Fibroblast of skin of abdomen (primary cell): ENCODE measurements at regions not wholly inside any gene's neighbourhood (a gene's known extent, or its start where the extent isn't known, plus 50 kb on each side); places are given as distances from the start of the nearest gene placed in this dataset.
A peak's percentile ranks its signal among the peaks of the same experiment; 100 is the strongest.
"Not testable (repeated sequence)": the region's sequence is repeated elsewhere in the genome, so short reads cannot be mapped to it uniquely, and the experiment has no call there.

Experiments
- DNase-seq: peaks from one replicate; pipeline ENCODE4 v3.0.0-alpha.2; 2013

DNA sequence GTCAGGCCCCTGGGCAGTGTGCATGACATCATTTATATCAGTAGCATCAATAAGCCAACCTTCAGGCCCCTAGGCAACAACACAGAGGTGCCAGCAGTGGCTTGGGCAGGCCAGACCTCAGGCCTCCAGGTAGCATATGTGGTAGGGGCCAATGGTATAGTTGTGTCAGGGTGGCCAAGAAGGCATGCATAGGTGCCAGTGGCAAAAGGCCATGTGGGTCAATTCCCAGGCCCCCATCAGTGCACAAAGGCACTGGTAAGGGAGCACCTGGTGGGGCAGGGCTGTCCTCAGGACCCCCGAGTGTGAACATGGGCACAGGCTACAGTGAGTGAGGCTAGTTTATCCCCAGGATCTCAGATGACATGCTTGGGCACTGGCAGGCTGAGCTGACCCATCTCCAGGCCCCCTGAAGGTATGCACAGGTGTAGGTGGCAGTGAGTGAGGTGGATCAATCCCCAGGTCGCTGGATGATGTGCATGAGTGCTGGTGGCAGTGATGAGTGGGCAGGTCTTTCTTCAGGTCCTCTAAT lies 244.1 kb upstream of the ZNF385D start:
- DNase-seq, result no peak

DNA sequence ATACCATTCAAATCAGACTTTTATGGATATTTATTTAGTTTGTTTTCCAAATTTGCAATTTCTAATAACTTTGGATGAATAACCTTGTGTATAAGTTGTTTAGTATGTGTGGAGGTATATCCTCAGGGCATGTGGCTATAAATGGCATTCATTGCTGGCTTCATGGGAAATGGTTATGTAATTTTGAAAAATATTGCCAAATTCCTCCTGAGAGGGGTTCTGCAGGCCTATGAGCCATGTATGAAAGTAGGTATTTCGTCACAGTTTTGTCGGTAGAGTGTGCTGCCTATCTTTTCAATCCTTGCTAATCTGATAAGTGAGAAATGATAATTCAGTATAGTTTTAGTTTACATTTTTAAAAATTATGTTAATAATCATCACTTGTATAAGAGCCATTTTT lies 256.4 kb upstream of the ZNF385D start:
- DNase-seq, result no peak

DNA sequence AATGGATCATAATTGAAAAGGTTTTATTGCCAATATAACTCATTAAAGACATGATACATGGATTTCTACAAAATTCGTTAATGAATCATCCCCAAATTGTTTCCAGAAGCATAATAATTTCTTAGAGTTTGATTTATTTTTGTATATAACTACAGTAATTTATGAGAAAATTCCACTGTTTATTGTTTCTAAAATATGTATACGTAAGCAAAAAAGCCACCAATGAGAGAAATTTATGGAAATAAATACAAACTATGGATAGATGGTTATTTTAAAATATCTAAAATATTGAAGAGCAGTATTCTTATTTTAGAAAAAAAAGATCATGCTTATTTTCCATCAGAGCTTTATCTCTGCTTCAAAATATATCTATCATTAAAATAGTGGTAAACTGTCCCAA lies 260.0 kb upstream of the ZNF385D start:
- no peak for DNase-seq

DNA sequence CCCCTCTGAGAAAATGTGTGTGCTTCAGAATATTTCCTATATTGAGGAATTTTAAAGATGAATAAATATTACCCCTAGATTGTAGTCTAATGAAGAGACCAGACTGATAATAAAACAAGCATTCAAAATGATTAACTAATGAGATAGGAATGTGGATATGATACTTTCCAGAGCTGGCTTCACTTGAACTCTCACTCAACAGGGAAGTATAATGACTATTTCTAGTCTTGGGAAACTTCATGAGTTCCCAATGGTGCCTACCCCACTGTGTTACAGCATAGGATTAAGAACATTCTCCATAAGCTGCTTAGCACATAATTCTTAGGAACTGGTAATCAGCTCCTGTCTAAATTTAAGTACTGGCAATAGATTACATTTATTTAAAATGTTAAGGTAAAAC lies 261.5 kb upstream of the ZNF385D start:
- no peak for DNase-seq

DNA sequence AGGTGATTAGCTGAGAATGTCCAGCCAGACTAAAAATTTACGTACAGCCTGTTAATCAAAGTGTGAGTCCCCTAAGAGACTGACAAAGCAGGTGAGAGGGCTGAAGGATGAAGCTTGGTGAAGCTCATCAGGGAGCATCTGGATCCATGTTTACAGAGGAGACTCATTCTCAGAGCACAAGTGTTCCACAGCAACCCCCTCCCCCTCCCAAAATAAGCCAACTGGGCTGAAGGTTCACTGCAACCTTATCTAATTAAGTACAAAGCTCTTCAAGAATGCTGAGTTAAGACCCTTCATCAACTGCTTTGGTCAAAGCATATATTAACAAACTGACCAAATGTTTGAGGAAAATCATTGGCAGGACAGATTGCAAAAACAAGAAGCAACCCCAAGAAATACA lies 262.6 kb upstream of the ZNF385D start:
- DNase-seq, result no peak

DNA sequence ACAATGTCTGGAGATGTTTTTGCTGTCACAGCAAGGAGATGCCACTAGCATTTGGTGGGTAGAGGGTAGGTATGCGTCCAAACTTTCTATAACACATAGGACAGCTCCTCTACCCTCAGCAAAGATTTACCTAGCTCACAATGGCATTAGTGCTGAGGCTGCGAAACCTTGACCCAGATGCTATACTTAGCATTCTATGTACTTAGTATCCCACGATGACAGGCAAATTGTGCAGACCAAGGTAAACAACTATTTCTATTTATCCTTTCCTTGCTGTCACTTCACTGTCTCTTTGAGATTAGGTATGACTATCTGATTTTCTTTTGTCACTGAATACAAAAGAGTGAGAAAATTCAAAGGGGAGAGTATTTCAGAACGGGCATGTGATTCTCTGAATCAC lies 265.2 kb upstream of the ZNF385D start:
- DNase-seq, result no peak

DNA sequence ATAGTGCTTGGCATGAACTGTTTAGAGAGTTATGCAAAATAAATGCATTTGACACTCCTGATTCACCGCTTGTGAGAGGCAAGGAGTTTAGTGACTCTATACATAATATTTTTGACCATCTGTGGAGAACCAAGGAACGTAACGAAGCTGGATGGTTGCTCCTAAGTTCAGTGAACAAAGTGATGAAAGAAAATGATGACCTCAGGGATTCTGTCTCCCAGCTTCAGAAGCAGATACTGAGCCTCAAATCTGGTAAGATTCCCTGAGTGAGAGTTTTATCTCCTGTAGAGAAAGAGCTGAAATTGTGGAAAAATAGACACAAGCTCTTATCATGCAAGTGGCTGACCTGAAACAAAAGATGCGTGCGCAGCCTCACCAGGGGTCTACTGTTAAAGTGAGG lies 273.6 kb upstream of the ZNF385D start:
- DNase-seq, result not testable (repeated sequence)

DNA sequence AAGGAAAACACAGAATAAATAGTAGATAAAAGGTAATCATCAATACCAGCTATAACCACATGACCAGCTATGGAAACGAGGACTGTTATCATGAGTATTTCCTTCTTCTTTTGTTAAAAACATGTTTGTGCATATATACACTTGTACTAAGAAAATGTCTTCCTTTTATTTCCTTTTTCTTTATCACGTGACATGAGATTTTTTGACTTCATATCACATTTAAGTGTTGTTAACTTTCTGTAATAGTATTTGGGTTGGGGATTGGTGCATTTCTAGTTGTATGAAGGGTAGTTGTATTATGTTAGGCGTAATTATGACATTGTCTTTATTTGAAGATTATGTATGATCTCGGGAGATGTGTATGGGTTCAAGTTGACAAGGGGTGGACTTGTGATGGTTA lies 278.5 kb upstream of the ZNF385D start:
- DNase-seq, result no peak

DNA sequence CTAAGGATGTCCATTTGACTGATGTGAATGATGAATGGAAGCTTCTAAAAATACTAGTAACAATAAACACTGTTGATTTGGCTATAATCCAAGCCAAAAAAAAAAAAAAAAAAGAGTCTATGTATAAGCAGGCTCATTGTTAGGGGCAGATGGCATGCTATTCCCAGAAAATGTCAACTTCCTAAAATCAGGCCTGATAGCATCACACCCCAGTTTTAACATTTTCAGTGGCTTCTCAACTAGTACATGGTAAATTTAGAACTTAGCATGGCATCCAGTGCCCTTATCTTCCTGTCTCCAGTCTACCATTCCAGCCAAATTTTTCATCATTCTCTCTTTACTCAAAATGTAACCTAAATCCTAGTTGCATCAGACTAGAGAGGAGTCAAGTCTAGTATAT lies 288.2 kb upstream of the ZNF385D start:
- no peak for DNase-seq

DNA sequence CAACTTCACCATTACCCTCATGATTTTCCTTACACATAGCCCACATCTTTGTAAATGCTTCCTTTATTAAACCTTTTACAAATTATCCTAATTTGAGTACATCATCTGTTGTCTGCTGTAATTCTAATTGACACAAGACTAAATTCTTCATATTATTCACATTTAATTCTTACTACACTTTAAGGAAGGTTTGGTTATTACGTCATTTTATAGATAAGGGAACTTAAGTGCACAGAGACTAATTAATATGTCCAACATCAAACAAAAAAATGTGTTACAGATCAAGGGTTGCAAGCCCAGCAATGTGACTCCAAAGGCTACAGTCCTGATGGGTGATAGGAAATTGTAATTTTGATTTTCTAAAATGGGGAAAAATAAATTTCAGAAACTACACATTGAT lies 289.1 kb upstream of the ZNF385D start:
- DNase-seq, result no peak

DNA sequence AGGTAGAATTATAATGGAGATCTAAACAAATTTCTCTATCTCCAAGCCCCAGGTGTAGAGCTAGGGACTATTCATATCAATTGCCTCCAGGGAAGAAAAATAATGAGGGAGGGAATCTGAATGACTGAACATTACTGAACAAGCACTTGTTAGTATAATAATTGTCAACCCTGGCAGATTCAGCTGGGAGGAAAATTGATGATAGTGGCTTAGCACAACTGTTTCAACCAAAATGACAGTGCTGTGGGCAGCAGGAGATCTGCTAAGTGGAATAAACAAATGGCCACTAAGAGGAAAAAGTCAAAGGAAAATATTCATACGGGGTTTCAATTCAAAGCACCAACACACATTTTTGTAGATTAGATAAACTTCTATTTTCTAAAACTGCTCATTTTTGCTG lies 294.9 kb upstream of the ZNF385D start:
- no peak for DNase-seq

DNA sequence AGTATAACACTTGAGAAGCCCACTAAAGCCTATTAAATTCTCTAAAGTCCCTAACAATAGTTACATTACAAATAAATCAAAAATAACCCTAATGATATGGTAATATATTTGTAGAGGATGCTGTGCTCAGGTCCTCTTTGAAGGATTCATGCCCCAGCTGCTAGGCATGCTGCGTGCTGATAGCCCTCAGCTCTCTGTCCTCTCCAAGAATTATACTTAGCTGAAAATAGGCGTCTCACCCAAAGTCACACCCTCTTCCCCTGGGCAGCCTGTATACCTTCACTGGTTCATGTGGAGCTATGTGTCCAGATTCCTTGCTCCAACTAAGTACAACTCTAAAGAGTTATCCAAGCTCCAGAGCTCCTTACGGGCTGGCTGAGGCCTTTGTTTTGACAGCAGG lies 312.5 kb upstream of the ZNF385D start:
- no peak for DNase-seq

DNA sequence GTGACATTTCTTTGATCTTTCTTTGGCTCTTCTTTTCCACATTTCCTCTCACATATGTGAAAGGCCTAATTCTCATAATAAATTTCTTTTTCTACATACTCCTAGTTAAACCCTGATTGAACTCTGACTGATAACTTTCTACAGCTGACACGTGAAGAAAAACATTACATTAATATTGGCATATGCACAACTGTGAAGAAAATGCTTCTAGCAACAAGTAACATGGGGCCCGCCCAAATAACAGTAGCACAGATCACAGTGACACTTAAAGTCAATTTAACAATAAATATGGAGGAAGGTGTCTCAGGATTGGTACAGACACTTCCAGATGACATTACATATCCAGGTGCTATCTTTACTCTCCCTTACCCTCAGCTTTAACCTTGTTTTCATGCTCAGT lies 317.6 kb upstream of the ZNF385D start:
- no peak for DNase-seq

DNA sequence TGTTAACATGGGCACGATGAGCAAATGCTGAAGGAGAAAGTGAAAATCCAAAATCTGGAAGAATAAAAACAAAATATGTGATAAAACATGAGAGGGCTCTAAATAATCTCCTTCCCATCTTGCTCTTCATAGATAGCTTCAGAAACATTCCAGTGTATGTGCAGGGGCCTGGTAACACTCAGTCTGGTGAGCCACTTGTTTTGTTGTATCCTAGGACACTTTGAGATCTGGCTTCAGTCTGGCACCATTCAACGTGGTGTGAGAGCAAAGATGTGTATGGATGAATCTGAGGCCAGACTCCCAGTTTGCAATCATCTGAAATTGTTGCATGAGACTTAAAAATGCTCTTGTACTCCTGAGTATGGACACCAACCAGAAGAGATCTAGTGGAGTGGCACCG lies 337.2 kb upstream of the ZNF385D start:
- no peak for DNase-seq

DNA sequence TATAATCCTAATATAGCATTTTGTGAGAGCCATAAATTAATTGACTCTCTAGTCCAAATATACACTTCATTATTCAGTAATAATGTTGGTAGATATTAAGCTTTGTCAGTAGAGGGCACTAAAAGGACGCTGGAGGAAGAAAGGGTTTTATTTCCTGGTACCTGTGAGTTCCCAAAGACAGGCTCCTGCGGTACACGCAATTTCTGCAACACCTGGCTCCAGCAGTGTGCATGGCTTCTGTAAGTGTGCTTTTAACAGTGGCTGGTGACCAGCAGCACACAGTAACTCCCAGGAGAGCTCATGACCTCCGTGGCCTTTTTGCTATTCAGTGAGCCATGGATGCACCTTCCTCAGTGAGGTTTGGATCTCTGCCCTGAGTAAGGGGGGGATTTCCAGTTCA lies 338.3 kb upstream of the ZNF385D start:
- peak; percentile 4 for DNase-seq

DNA sequence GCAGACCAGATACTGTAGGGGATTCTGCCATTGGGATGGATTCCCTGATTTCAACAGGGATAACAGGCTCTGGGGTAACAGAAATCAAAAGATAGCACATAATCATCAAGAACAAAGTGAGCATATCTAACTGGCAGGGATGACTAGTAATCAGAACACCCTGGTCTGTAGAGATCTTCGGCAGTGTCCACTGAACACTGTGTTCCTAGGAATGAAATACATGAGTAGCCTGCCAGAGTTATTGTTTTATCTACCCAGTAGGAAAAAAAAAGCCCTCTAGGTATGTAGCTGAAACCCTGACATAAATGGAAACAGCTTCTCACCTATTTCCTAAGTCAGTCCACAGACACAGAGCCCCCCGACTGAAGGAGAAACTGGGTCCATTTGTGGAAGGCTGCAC lies 340.3 kb upstream of the ZNF385D start:
- DNase-seq, result no peak

DNA sequence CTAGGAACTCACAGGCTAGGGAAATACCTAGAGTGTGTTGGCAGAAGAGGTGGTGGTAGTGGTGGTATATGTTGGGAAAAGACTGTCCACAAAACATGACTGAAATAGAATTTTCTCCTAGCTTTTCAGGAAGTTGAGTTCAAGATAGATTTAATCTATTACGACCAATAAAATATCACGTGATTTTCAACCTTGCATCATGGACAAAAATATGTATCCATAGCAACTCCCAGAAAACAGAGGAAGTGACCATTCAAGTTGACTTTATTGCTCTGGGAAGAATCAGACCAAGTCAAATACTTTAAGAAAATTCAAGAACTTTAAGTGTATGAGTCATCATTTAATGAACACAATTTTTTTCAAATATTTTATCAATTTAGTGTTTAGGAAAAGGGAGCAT lies 347.0 kb upstream of the ZNF385D start:
- DNase-seq, result no peak

DNA sequence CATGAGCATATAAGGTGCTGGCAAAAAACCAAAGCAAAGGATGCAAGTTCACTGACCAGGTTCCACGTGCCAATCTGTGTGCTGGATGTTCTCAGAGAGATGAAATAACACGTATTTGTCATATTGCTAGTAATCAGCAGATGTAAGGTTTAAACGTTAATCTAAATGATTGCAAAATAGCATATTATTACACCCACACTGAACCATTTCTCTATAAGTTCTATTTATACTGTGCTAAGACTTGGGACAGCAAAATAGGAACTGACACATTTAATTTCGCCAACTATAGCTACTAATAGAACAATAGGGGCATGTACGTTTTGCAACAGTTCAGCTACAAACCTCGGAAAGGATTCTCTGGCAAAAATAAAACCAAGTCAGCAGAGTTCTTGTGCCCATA lies 350.3 kb upstream of the ZNF385D start:
- no peak for DNase-seq

DNA sequence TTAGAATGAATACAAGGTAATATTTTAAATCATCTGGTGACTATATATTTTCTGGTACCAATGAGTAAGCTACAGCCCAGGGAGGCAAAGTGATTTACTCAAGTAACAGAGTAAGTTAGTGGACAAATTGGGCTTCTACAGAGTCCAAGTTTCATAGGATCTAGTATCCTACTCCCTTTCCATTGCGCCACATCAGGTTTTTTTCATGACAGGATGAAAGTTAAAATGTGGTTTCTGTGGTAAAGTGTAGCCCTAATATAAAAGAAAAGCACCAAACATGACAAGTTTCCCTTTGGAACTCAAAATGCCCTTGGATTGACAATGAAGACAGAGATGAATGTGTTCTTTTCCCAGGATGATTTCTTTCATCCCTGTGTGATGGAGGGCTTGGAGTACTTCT lies 350.8 kb upstream of the ZNF385D start:
- DNase-seq, result peak; percentile 1

DNA sequence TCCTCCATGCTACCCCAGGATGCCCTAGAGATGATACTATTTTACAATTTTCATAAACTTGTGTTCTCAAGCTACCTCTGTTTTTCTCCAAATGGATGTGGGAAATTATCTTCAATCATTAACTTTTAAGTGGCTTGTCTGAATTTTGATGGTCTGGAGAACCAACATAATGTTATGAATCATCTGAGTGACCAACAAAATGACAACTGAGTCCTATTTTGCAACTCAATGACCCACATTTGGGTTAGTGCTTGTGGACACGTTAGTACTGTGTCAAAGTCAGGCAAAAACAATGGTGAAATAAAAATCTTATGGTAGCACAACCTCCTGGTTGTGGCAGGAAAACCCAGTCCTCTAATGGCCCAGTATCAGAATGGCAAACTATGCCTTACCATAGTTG lies 352.4 kb upstream of the ZNF385D start:
- DNase-seq, result no peak

DNA sequence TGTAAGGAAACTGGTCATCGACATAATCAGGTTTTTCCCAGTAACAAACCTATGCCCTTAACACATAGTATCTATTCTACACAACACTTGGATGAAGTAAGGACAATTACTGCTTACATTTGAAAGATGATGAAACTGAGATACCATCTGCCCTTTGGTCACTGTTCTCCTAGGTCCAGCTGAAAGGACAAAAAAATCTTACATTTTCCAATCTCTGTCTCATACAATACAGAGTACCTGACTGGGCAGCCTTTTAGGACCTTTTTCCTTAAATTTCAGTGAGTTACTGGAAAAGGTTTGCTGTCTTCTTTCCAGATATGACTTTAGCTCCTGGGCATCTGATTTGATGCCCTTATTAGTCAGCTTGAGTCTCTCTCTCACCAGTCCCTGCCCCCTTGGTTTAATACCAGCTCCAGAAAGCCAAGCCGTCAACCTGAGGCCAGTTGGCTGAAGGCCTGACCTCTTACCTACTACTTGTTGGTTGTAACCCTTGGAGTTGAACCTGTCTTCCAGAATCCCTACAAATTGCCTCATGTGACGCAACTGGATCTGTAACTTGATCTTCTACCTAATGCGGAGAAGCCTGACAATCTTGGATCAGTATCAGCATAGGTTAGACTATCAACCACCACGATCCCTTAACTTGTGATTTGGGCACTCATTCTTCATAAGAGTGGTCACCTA lies 355.3 kb upstream of the ZNF385D start:
- DNase-seq, result no peak

DNA sequence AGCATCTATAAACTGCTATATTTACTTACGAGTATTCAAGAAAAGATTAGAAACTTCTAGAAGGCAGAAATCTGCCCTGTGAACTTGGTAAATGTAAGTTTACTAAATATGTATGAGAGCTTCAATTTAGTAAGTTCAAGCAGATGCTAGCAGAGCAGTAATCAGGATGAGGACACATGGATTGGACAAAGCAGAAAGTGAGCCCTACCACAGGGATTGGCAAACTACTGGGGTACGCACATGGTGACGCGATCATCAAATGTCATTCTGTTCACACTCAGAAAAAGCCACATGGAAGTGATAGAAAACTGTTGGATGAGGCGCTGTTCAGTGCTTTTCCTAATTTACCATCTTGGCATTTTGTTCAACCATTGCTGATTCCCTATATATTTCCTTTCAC lies 360.2 kb upstream of the ZNF385D start:
- DNase-seq, result no peak

DNA sequence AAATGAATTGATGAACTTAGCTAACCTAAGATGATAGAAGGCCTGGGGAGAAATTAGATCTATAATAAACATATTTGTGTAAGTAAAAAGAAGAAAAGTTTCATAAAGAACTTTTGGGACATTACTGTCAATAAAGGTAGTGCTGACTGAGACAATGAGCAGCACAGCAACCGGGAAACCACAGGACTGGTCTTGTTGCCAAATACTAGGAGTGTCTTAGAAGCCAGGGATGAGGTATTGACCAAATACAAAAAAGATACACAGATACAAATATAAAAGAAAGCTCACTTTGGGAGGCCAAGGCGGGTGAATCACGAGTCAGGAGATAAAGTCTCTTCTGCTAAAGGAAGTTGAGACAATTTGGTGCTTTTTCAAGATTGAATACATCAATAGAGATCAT lies 362.4 kb upstream of the ZNF385D start:
- DNase-seq, result no peak

DNA sequence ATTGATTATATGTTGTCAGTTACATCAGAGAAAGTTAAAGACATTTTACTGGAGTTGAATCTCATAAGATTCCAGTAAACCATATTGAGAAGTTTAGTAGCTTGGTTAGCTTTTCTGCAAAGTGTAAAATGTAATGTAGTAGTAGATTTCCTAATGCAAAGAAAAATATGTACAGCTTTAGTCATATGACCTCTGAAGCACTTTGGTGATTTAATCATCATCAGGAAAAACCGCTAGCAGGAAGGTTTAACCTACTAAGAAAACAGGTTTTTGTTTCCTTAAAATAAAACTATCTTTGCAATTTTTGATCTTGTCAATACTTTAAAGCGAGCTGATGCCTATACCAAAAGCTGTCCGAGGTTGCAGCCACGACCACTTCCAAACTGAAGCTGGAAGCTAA lies 364.6 kb upstream of the ZNF385D start:
- DNase-seq, result peak; percentile 15

DNA sequence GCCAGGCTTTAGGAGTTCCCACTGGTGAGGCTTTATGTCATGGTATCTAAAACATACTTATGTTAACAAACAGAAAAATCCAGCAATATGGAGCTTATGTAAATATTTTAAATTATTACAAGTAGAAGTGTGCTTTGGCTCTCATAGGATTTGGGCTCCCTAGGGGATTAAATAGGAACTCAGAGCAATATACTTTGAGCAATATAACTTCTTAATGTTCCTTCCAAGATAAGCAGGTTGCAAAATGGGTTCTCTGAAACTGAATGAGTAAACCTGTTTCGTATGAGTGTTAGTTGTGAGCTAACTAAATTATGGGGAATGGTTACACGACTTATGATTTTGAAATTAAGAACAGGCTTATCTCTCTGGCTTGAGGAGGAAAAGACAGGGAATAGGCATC lies 366.1 kb upstream of the ZNF385D start:
- DNase-seq, result no peak
